Activated T-cell treated with anti-CD3 and anti-CD28 coated beads for 24 hours (primary cell): ENCODE measurements at regions not wholly inside any gene's neighbourhood (a gene's known extent, or its start where the extent isn't known, plus 50 kb on each side); places are given as distances from the start of the nearest gene placed in this dataset.
"Not testable (repeated sequence)": the region's sequence is repeated elsewhere in the genome, so short reads cannot be mapped to it uniquely, and the experiment has no call there.

Experiments used
- DNase-seq: peaks from one replicate; pipeline ENCODE4 v3.0.0-alpha.2; 2020; ENCODE audit warnings: low read depth

DNA sequence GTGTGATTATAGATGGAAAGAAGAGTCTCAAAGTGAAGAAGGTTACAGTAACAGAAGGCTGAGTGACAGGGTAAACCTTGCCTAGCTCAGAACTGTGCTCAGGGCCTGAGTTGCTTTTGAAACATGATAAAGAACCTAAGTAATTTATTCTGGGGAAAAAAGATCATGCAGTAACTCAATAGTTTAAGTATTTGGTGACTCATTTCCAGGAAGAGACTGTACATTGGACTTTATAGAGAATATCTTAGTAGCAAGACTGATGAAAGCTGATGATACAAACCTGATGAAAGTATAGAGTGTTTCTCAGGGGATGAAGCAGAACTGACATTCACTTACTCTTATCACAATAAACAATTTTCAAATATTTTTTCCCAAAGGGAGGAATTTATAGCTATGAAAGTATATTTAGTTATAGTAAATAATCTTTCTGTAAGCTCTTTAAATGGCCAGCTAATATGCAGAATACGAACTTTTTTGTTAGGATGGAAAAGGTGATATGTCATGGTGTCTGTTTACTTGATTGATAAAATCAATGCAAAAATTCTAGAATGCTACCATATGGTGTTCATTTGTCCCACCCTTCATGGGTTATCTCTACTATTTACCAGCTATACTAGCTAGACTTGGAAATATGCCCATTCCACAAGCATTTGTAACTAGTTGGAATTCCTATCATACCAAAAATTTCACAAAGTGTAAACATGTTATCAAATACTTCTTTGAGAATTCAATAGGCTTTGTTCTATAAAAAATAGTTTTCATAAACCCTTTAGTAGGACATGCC lies 1265.5 kb upstream of the ACVR2A start:
- no peak for DNase-seq

DNA sequence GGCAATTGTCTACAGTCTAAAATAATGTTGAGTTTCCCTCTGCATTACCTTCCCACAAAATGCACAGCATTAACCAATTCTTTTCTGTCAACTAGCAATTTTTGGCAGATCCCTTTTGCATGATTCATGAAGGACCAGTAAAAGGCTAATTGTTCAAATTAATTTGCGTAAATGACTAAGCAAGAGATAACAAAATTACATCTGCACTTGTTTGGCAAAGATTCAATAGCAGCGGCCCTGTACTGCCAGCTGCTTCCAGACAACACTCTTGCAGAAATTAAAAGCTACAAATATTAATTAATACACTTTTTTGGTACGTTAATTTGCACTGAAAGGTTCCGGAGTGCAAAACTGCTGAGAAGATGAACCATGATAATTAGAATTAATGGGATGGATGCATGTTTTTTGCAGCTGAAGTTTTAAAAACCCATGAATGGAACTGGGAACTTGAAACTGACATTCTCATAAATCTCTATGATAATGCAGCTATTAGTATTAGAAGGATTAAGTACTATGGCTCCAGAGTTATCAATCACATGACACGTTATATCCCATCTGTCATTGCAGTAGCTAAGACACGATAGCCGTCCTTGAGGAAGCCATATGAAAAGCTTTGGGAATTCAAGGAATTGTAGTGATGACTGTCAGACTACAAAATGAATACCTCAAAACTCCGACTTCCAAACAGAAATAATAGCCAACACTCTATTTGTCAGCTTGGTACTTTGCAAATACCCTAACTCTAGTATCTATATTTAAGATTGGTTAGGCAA lies 1268.3 kb upstream of the ACVR2A start:
- DNase-seq = no peak

DNA sequence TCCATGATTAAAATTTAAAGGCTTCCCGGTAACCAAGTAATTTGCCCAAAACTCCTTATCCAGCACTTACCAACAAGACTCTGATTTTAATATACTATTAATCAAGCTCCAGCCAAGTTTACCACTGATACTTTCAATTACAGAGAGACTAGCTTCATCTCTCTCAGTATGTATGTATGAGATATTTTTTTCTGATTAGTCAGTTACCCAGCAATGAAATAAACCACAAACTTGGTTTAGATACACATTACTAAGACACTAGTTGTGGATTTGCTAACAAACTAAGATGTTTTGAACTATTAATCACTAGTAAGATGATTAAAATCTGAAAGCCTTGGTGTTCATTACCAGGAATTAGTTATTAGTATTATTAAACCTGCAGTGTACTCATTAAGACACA lies 1272.2 kb upstream of the ACVR2A start:
- no peak for DNase-seq

DNA sequence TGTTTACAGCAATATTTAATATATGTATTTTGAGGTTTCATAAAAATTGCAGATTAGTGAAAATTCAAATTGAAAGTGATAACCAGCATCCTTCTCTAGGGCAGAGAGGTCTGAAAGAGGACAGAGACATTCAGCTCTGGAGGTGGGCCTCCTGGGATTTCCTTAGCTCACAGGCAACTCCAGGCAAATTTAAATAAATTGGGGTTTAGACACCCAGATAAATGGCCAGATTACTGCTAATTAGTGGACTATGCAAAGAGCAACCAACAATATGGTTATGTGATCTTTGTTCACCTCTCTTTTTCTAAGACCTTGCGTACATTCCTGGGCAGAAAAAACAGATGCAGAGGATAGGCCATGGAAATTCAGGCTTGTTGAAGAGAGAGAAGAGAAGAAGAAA lies 1282.8 kb upstream of the ACVR2A start:
- DNase-seq = no peak

DNA sequence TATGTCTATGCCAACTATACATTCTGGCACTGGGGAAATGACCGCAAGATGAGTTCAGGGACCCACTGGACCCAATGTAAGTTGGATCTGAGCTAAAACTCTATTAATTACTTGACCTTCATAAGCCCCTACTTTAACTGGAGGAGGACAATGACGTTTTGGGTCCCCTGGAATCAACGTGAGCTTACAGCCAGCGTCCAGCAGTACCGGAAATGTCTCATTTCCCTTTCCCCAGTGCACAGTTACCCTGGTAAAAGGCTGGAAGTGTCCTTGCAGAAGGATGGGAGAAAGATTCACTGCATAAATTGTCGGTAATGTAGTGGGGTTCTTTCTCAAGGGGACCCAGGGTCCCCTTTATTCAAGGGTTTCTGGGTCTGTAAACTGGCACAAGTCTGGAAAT lies 1297.6 kb upstream of the ACVR2A start:
- no peak for DNase-seq

DNA sequence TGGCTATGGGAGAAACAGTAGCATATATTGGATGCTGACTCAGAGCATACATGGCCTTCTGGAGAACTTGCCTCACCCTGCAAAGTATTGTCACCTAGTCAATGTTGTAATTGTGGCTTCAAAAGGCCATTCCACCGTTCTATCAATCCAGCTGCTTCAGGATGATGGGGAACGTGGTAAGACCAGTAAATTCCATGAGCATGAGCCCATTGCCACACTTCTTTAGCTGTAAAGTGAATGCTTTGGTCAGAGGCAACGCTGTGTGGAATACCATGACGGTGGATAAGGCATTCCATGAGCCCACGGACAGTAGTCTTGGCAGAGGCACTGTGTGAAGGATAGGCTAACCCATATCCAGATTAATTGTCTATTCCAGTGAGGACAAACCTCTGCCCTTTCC lies 1300.1 kb upstream of the ACVR2A start:
- no peak for DNase-seq

DNA sequence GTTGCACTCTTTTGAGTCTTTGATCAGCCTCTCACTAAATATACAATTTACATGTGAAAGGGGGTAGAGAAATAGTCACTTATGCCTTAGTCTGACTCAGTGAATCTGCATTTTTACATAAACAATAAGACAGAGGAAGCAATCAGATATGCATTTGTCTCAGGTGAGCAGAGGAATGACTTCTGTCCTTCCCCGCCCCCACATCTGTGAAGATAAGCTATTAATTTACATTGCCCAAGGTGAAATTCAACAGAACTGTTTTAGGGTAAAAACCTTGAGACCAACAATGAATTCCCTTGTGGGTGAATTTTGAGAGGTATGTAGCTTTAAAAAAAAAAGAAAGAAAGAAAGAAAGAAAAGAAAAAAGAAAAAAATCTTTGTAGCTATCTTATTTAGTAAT lies 1302.9 kb upstream of the ACVR2A start:
- DNase-seq = no peak

DNA sequence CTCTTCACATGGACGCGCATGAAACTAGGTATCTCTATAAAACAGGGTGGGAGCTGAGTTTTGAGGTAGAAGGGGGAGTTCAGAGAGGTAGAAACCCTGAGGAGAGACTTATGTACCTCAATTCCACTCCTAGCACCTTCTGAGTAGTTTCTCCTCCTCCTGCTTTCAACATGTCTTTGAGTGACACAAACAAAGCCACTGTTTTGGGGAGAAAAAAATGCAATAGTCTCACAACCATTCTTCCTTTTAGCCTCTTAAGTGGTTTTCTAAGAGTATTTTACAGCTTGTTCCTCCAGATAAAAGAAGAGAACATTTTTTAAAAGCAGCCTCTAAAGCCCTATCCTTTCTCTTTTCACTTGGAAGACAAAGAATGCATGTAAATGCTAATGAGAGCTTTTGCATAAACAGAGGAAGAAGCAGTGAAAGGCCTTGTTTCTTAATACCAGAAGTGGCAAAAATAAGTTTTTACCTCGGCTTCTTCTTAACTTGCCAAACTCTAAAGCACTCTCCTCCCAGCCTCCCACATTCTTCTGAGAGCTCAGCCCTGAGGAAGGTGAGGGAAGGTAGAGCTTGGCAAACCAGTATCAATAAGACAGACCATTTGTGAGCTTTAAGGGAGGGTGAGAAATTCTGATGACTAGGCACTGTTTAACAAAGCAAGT lies 1304.4 kb upstream of the ACVR2A start:
- no peak for DNase-seq

DNA sequence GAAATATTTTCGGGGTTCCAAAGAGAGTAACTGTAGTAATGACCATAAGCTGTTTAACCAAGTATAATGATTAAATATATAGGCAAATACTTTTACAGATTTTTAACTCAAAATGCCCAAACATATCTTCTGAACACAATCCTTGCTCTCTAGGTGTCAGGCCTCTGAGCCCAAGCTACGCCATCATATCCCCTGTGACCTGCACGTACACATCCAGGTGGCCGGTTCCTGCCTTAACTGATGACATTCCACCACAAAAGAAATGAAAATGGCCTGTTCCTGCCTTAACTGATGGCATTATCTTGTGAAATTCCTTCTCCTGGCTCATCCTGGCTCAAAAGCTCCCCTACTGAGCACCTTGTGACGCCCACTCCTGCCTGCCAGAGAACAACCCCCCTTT lies 1305.1 kb upstream of the ACVR2A start:
- DNase-seq = not testable (repeated sequence)

DNA sequence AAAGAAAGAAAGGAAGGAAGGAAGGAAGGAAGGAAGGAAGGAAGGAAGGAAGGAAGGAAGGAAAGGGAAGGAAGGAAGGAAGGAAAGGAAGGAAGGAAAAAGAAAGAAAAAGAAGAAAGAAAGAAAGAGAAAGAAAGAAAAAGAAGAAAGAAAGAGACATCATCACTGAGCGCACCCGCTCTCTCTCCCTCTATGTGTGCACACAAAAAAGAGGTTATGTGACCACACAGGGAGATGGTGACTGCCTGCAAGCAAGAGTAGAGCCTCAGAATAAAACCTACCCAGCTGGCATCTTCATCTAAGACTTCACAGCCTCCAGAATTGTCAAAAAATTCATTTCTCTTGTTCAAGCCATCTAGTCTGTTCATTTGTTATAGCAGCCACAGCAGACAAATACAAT lies 1307.4 kb upstream of the ACVR2A start:
- DNase-seq = no peak

DNA sequence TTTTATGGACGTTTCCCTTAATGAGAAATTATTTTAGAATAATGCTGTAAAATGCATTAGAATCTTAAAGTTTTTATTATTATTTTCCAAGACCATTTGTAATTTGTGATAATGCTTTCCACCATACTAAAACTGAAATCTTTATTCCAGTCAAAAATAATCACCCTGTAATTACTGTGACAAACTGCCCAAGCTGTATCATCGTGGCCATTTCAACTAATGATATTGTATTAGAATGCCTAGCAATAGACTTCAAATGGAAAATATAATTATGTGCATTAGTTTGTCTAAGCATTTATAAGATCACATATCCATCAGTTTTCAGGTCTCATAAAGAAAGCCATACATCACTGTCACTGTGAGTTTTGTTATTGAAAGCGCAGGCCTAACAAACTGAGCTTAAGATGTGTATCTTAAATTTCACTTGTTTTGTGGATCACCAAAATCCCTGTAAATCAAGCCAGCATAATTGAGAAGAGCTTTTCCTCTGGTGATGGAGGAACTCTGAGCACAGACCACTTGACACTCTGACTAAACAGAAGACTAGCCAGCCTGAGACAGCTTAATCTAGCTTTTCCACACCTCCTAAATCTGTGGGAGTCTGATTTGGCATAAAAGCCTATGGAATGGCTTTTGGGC lies 1312.2 kb upstream of the ACVR2A start:
- DNase-seq = no peak

DNA sequence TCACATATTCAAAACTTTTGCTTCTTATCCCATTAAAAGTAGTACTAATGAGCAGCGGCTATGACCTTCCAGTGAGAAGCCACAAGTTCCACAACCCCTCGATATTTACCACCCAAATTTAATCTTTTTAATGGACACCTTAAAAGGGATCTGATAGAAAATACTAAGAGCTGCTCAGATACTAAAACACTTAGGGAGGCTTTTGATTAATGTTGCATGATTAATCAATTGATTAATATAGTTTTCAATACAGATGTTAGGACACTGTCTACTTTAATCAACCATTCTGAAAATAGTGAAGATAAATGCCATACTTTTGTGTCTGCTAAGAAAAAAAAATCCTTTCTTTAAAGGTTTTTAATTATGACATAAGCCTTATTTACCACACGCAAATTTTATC lies 1312.8 kb upstream of the ACVR2A start:
- no peak for DNase-seq

DNA sequence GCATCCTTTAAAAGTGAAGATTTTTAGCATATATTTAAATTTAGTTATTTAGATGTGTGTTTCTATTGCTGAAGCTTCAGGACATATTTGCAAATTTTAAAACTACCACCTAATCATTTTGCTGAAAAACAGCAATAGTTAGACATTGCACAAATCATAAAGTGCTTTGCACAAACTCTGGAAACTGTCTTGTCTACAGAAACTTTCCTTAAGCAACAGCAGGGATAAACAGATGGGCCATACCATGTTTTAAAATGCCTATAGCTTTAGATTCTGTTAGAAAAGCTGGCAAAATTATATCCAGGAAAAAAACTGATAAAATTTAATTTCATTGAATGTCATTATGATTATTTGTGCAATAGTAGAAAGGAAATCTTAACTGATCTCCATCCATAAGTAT lies 1313.9 kb upstream of the ACVR2A start:
- no peak for DNase-seq

DNA sequence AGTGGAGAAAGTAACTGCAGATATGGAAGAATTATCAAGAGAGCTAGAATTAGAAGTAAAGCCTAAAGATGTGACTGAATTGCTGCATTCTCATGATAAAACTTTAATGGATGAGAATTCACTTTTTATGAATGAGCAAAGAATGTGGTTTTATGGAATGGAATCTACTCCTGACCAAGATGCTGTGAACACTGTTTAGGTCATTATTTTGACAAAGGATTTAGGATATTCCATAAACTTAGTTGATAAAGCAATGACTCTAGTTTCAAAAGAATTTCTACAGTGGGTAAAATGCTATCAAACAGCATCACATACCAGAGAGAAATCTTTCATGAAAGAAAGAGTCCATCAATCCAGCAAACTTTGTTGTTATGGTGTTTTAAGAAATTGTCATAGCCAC lies 1317.7 kb upstream of the ACVR2A start:
- no peak for DNase-seq

DNA sequence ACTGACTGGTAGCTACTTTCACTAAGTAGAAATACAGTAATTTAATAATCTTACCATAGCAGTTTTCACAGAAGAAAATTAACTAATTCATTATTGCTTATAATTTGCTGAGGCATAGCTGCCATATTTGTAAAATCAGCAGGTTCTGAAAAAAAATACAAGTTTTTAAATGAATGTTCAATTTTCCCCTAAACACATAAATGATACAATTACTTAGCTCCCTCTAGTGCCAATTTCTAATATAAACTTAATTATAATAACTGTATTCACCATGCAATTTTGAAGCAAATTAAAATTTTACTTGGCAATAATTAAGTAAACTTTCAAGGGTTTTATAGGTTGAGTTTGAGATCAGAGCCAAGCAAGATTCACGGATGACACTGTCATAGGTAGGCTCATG lies 1321.6 kb upstream of the ACVR2A start:
- DNase-seq = no peak

DNA sequence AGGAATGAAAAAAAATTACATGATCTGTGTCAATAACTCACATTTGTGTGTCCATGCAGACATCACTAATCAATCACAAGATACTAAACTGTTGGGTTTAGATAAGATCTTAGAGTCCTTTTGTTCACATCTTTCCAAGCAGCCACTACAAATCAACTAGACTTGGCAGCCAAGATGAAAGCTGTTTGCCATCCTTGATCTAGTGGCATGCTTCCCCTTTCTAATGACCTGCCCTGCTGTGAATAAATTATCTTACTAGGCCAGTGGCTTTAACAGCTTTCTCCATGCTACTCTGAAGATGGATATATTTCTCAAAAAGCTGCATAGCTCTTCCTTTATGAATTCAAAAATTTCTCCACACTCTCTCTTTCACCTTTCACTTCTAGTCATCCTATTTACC lies 1338.0 kb upstream of the ACVR2A start:
- no peak for DNase-seq

DNA sequence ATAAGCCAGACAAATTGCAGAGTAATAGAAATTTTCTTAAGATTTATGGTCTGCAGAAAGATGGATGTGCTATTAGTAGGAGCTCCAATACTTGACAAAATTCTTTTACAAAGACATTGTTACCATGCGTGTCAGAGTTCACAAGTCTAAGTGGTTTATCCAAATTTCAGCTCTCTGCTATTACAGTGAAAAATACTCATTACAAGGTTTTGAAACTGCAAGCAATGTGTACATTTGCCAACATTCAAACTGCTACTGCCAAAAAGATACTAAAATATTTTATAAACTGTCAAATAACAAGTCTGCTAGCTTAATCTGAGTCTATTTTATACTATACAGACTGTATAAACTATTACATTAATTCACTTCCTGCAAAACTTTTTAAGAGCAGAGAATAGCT lies 1341.5 kb upstream of the ACVR2A start:
- DNase-seq = no peak

DNA sequence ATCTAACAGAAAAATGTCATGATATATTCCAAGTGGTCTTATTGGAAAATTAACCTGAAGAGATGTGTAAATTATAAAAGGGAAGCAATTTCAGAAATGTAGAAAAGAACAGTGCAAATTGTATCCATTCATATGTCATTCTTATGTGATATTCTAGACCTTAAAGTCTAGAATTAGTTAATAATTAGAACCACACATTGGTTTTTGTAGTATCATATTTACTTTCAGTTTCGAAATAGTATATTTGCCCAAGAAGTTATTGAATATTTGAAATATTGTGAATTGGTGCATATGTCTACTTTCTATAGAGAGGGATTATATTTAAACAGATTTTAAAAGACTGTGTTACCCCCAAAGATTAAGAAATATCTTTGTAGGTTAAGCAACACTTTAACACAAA lies 1348.6 kb upstream of the ACVR2A start:
- DNase-seq = no peak

DNA sequence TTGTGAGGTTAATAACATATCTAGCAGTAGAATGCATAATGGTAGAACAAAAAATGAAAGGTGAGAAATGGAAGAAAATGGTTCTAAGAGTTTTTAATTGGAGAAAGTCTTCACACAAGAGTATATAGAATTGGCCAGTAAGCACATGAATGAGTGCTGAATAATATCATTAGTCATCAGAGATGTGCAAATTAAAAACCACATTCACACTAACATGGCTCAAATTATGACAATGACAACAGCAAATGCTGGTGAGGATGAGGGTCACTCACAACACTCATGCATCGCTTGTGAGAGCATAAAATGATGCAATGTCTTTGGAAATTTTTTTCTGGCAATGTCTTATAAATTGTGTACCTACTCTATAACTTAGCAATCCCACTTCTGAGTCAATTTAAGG lies 1355.4 kb upstream of the ACVR2A start:
- DNase-seq = no peak

DNA sequence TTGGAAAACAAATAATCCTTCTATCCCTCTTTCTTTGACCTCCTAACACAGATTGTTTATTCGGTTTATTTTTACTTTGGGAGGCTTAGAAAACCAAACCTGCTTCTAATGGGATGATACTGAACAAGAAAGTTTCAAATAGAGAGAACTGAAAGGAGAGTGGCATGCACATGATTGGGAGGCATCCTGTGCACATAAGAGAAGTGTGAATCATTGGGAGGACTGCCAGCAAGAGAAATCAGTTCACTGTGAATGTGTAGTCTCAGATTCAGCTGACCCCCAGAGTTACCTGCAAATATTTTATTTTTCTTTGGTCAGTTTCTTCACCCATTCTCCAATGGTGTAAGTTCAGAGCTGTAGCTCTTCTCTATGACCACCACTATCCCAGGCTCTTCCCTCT lies 1363.2 kb upstream of the ACVR2A start:
- no peak for DNase-seq

DNA sequence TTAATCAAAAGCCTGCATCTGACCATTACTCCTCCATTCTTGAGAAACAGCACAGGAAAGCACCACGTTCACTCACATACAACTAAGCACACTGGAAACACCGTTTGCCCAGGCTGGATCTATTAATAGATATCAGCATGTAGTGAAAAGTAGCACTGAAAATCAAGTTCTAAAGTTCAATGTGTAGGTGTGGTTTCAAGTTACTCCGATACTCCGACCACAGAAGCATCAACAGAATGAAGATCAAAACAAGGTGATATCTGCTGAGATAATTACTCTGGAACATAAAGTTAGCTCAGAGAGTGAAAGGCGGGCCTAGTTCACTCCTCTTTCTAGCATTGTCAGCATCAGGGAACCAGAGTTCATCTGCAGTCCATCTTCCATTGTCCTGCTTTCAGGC lies 1367.4 kb upstream of the ACVR2A start:
- no peak for DNase-seq

DNA sequence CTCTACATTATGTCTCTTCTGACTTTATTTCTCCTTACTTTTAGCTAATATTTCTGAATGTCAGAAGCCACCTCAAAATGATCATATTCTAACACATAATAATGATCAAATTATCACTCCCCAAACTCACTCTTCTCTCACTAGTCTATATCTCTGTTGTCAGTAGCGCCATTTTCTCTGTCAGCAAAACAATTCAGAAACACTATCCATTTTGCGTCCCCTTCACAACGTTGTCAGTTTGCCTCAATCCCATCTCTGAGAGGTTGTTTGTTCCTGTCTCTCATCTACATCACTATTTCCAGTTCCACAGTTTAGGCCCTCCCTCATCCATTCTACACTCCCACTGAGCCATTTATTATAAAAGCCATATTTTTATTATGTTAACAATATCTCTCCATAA lies 1376.3 kb upstream of the ACVR2A start:
- DNase-seq = no peak

DNA sequence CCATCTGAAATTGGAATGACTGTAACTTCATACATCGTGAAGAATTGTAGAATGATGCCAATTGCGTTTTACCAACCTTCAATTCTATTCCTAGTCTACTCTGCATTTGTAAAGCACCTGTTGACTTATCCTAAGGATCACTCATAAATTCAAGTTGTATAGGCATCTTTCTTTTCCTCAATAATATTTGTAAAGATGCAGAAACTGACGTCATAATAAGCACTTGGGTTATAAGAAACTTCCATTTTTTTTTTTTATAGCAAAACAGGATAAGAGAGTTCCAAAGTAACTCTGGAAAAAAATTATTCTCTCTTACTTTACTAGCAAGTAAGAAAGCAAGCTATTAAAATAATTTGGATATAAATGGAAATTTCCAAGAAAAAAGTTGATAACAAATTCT lies 1377.4 kb upstream of the ACVR2A start:
- DNase-seq = no peak
